ENCODE measurements at regions not wholly inside any gene's neighbourhood (a gene's known extent, or its start where the extent isn't known, plus 50 kb on each side); places are given as distances from the start of the nearest gene placed in this dataset.

- Histone ChIP-seq H3K9me2 (replicated peaks; ENCODE audit: low read depth, low read length) (no peaks in the 10 kb centered on the region), H3K4me3 (ENCODE audit: low read length, poor library complexity, severe bottlenecking) (no peak overlapping the region), H2AFZ (ENCODE audit: low read length) (no peak overlapping the region), H3K4me1 (ENCODE audit: insufficient read depth, low read length, poor library complexity, severe bottlenecking) (no peaks in the 10 kb centered on the region), H3K27me3 (ENCODE audit: insufficient read depth, low read length, poor library complexity, severe bottlenecking) (no peaks in the 10 kb centered on the region), H3K9ac (ENCODE audit: low read depth, low read length, poor library complexity, severe bottlenecking) (no peak overlapping the region), H3K36me3 (ENCODE audit: insufficient read depth, low read length) (no peaks in the 10 kb centered on the region), H3K4me2 (ENCODE audit: low read depth, low read length, poor library complexity, severe bottlenecking) (no peak overlapping the region), H3K9me3 (ENCODE audit: insufficient read depth, low read depth, low read length) (no peaks in the 10 kb centered on the region), H3F3A (ENCODE audit: low read depth) (no peaks in the 10 kb centered on the region), H3K79me2 (ENCODE audit: insufficient read depth, low read length) (no peaks in the 10 kb centered on the region), H4K20me1 (ENCODE audit: insufficient read depth, low read length, poor library complexity, severe bottlenecking) (no peaks in the 10 kb centered on the region)
- TF ChIP-seq EZH2phosphoT487 (IDR thresholded peaks at IDR 0.05; ENCODE audit: borderline replicate concordance): no peak
- no peak for TF ChIP-seq CTCF (conservative IDR thresholded peaks at IDR 0.05; ENCODE audit: low read length)
Measured at GRCh38 chr13:107866941-107867623, 348.3 kb downstream of the LIG4 start.

GRCh38 chr13:107866032-107866940, 349.1 kb downstream of the LIG4 start:
- Histone ChIP-seq H3K4me3 (ENCODE audit: low read length, poor library complexity, severe bottlenecking) (no peak overlapping the region), H3K4me1 (ENCODE audit: insufficient read depth, low read length, poor library complexity, severe bottlenecking) (no peaks in the 10 kb centered on the region), H3K9me3 (ENCODE audit: insufficient read depth, low read depth, low read length) (no peaks in the 10 kb centered on the region), H3K9ac (ENCODE audit: low read depth, low read length, poor library complexity, severe bottlenecking) (no peak overlapping the region), H3K36me3 (ENCODE audit: insufficient read depth, low read length) (no peaks in the 10 kb centered on the region), H2AFZ (ENCODE audit: low read length) (no peak overlapping the region), H3K79me2 (ENCODE audit: insufficient read depth, low read length) (no peaks in the 10 kb centered on the region), H3F3A (ENCODE audit: low read depth) (no peaks in the 10 kb centered on the region), H3K4me2 (ENCODE audit: low read depth, low read length, poor library complexity, severe bottlenecking) (no peak overlapping the region), H4K20me1 (ENCODE audit: insufficient read depth, low read length, poor library complexity, severe bottlenecking) (no peaks in the 10 kb centered on the region), H3K9me2 (replicated peaks; ENCODE audit: low read depth, low read length) (no peaks in the 10 kb centered on the region), H3K27me3 (ENCODE audit: insufficient read depth, low read length, poor library complexity, severe bottlenecking) (no peaks in the 10 kb centered on the region)
- no peak for TF ChIP-seq EZH2phosphoT487 (IDR thresholded peaks at IDR 0.05; ENCODE audit: borderline replicate concordance)
- no peak for TF ChIP-seq CTCF (conservative IDR thresholded peaks at IDR 0.05; ENCODE audit: low read length)

GRCh38 chr13:107865643-107866031, 349.7 kb downstream of the LIG4 start:
- no peaks in the 10 kb centered on the region for H3K27me3 ChIP-seq (ENCODE audit: insufficient read depth, low read length, poor library complexity, severe bottlenecking)
- no peaks in the 10 kb centered on the region for H3K9me2 ChIP-seq (replicated peaks; ENCODE audit: low read depth, low read length)
- no peaks in the 10 kb centered on the region for H3K79me2 ChIP-seq (ENCODE audit: insufficient read depth, low read length)
- no peak overlapping the region for H3K4me2 ChIP-seq (ENCODE audit: low read depth, low read length, poor library complexity, severe bottlenecking)
- H2AFZ ChIP-seq (ENCODE audit: low read length): no peak overlapping the region
- H3K4me1 ChIP-seq (ENCODE audit: insufficient read depth, low read length, poor library complexity, severe bottlenecking): no peaks in the 10 kb centered on the region
- TF ChIP-seq EZH2phosphoT487 (IDR thresholded peaks at IDR 0.05; ENCODE audit: borderline replicate concordance) (no peak), CTCF (conservative IDR thresholded peaks at IDR 0.05; ENCODE audit: low read length) (no peak)
- H3K36me3 ChIP-seq (ENCODE audit: insufficient read depth, low read length): no peaks in the 10 kb centered on the region
- H3F3A ChIP-seq (ENCODE audit: low read depth): no peaks in the 10 kb centered on the region
- no peak overlapping the region for H3K4me3 ChIP-seq (ENCODE audit: low read length, poor library complexity, severe bottlenecking)
- H3K9ac ChIP-seq (ENCODE audit: low read depth, low read length, poor library complexity, severe bottlenecking): no peak overlapping the region
- no peaks in the 10 kb centered on the region for H4K20me1 ChIP-seq (ENCODE audit: insufficient read depth, low read length, poor library complexity, severe bottlenecking)
- no peaks in the 10 kb centered on the region for H3K9me3 ChIP-seq (ENCODE audit: insufficient read depth, low read depth, low read length)
